ENCODE measurements at regions not wholly inside any gene's neighbourhood (a gene's known extent, or its start where the extent isn't known, plus 50 kb on each side); places are given as distances from the start of the nearest gene placed in this dataset.

DNA sequence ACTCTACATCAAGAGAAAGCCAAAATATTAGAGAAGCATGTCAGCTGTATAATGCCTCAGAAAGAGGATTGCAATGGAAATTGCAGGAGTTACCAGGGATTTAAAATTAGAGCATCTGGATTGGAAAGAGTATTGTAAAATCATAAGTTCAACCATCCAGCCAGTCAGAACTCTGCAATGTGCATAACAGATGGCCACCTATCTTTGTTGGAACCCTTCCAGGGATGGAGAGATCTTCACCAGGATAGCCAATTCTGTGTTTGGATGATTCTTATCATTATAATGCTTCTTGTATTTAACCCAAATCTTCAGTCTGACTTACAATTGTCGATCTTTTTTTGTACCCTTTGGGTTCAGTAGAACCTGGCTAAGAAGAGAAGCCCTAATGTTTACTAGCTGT lies 164.4 kb downstream of the TLR4 start:
- CTCF ChIA-PET = no interaction called here
- H3K4me3 ChIP-seq (ENCODE audit: low read depth, low read length) = no peak overlapping the region

DNA sequence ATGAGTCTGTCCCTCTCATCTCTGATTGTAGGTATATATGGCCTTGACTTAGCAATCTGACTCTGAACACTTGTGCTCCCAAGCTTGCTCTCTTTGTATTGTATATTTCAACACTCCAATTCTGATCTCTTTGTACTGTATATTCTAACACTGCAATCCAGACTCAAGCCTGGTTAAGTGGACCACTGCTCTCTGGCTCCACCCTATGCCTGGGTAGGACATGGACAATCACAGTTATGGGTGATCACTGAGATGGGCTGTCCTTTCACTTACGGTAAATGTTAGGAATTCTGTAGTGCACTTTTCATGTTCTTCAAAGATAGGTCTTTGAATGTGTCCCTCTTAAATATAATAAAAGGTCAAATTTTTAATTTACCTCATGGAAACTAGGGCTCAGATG lies 165.1 kb downstream of the TLR4 start:
- no peak for DNase-seq (ENCODE audit: low read depth, low spot score)
- Histone ChIP-seq H3K27ac (ENCODE audit: low read depth, low read length) (no peak overlapping the region), H3K4me3 (ENCODE audit: low read depth, low read length) (no peak overlapping the region), H3K27me3 (ENCODE audit: control insufficient read depth, insufficient read depth, low read length) (no peaks in the 10 kb centered on the region), H3K9me3 (ENCODE audit: control insufficient read depth, insufficient read depth, low read length) (peaks cover 4% of the 10 kb centered on the region; the same call in 1 of the 2 replicates)
- POLR2A ChIA-PET = no interaction called here
- CTCF ChIA-PET = no interaction called here
- TF ChIP-seq, protein P1, sequence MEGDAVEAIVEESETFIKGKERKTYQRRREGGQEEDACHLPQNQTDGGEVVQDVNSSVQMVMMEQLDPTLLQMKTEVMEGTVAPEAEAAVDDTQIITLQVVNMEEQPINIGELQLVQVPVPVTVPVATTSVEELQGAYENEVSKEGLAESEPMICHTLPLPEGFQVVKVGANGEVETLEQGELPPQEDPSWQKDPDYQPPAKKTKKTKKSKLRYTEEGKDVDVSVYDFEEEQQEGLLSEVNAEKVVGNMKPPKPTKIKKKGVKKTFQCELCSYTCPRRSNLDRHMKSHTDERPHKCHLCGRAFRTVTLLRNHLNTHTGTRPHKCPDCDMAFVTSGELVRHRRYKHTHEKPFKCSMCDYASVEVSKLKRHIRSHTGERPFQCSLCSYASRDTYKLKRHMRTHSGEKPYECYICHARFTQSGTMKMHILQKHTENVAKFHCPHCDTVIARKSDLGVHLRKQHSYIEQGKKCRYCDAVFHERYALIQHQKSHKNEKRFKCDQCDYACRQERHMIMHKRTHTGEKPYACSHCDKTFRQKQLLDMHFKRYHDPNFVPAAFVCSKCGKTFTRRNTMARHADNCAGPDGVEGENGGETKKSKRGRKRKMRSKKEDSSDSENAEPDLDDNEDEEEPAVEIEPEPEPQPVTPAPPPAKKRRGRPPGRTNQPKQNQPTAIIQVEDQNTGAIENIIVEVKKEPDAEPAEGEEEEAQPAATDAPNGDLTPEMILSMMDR (IDR thresholded peaks at IDR 0.05; ENCODE audit: low read depth, low read length) = no peak

More for the DNA sequence above, 164.4 kb downstream of the TLR4 start:
- DNase-seq (ENCODE audit: low read depth, low spot score) = no peak
- POLR2A ChIA-PET = no interaction called here
- H3K27ac ChIP-seq (ENCODE audit: low read depth, low read length) = no peak overlapping the region
- H3K9me3 ChIP-seq (ENCODE audit: control insufficient read depth, insufficient read depth, low read length) = peaks cover 4% of the 10 kb centered on the region; the same call in 1 of the 2 replicates
- TF ChIP-seq, protein P1 (IDR thresholded peaks at IDR 0.05; ENCODE audit: low read depth, low read length) = no peak
- H3K27me3 ChIP-seq (ENCODE audit: control insufficient read depth, insufficient read depth, low read length) = no peaks in the 10 kb centered on the region

DNA sequence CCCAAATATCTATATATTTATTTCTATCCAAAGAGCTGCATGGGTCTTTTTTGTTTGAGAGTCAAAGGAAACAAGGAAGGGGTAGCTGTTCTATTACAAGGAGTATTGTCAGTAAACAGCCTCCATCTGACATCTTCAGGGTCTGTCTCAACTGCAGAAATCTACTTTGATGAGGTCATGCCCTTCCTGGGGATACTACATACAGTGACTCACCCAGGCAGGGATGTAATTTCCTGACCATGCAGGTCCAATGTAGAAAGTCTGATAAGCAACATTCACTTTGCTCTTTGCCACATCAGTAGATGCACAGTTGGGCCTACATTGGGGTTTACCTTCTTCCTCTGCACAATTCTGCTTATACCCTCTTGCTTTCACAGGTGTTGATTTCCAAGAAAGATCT lies 165.5 kb downstream of the TLR4 start:
- ChIA-PET POLR2A (no interaction called here), CTCF (no interaction called here)
- Histone ChIP-seq H3K4me3 (ENCODE audit: low read depth, low read length) (no peak overlapping the region), H3K9me3 (ENCODE audit: control insufficient read depth, insufficient read depth, low read length) (peaks cover 4% of the 10 kb centered on the region; the same call in 1 of the 2 replicates), H3K27ac (ENCODE audit: low read depth, low read length) (no peak overlapping the region), H3K27me3 (ENCODE audit: control insufficient read depth, insufficient read depth, low read length) (no peaks in the 10 kb centered on the region)
- no peak for DNase-seq (ENCODE audit: low read depth, low spot score)
- TF ChIP-seq, protein P1 (IDR thresholded peaks at IDR 0.05; ENCODE audit: low read depth, low read length) = no peak

DNA sequence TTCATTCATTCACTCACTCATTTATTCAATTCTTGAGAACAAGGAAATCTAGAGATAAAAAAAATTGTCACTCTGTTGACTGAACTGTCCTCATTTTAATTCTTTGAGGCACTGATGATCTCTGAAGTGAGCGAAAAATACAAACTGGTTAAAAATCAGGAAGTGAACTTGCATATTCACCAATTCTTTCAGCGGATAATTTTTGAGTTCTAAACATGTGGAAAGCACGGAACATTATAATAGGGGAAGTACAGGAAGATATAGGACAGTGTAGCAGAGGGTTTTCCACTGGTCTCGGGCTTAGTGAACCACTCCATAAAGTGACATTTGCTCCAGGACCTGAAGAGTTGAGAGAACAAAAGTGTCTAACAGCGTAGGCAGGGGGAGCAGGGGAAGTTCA lies 169.5 kb downstream of the TLR4 start:
- CTCF ChIA-PET = no interaction called here
- Histone ChIP-seq H3K4me3 (ENCODE audit: low read depth, low read length) (no peak overlapping the region), H3K9me3 (ENCODE audit: control insufficient read depth, insufficient read depth, low read length) (peaks cover 4% of the 10 kb centered on the region), H3K27ac (ENCODE audit: low read depth, low read length) (no peak overlapping the region), H3K27me3 (ENCODE audit: control insufficient read depth, insufficient read depth, low read length) (no peaks in the 10 kb centered on the region)
- DNase-seq (ENCODE audit: low read depth, low spot score) = no peak
- POLR2A ChIA-PET = no interaction called here
- TF ChIP-seq, protein P1 (IDR thresholded peaks at IDR 0.05; ENCODE audit: low read depth, low read length) = no peak

- H3K4me3 ChIP-seq (ENCODE audit: low read depth, low read length) = no peak overlapping the region
- ChIA-PET POLR2A (no interaction called here), CTCF (no interaction called here)
- no peak overlapping the region for H3K27ac ChIP-seq (ENCODE audit: low read depth, low read length)
- peaks cover 4% of the 10 kb centered on the region for H3K9me3 ChIP-seq (ENCODE audit: control insufficient read depth, insufficient read depth, low read length)
- DNase-seq (ENCODE audit: low read depth, low spot score) = no peak
- no peaks in the 10 kb centered on the region for H3K27me3 ChIP-seq (ENCODE audit: control insufficient read depth, insufficient read depth, low read length)
- TF ChIP-seq, protein P1 (IDR thresholded peaks at IDR 0.05; ENCODE audit: low read depth, low read length) = no peak
Observed at GRCh38 chr9:117875886-117876285, 171.7 kb downstream of the TLR4 start.
